MM.1S (cell line): ENCODE measurements at regions not wholly inside any gene's neighbourhood (a gene's known extent, or its start where the extent isn't known, plus 50 kb on each side); places are given as distances from the start of the nearest gene placed in this dataset.

ENCODE experiments used
- DNase-seq: peaks from one replicate; pipeline ENCODE4 v3.0.0-alpha.2; 2015
- H2AFZ ChIP-seq: fragments of 300-600 bp; sonication (generic); 2 replicates; pipeline ENCODE4 v1.6.0; 2016; ENCODE audit warnings: antibody characterized with exemption, low read length
- H3F3A ChIP-seq: fragments of 300-600 bp; sonication (generic); 2 replicates; pipeline ENCODE4 v1.6.1; 2016; ENCODE audit warnings: mild to moderate bottlenecking, antibody characterized with exemption, low read length, moderate library complexity, mixed read lengths; ENCODE audit not compliant: insufficient read depth
- H3K27ac ChIP-seq: fragments of 300-600 bp; sonication (generic); 2 replicates; pipeline ENCODE4 v1.5.1; 2016; ENCODE audit warnings: mild to moderate bottlenecking, low read length
- H3K27me3 ChIP-seq: fragments of 300-600 bp; sonication (generic); replicated peaks from 2 replicates; pipeline ENCODE4 v1.6.0; 2016; ENCODE audit warnings: low read length; ENCODE audit not compliant: insufficient read depth
- H3K36me3 ChIP-seq: fragments of 300-600 bp; sonication (generic); replicated peaks from 2 replicates; pipeline ENCODE4 v1.6.1; 2016; ENCODE audit warnings: mild to moderate bottlenecking, low read length, mixed read lengths; ENCODE audit not compliant: insufficient read depth
- H3K4me1 ChIP-seq: fragments of 300-600 bp; sonication (generic); 2 replicates; pipeline ENCODE4 v1.6.1; 2016; ENCODE audit warnings: low read length, mixed read lengths
- H3K4me2 ChIP-seq: fragments of 300-600 bp; sonication (generic); 2 replicates; pipeline ENCODE4 v1.6.0; 2016; ENCODE audit warnings: low read depth, low read length
- H3K4me3 ChIP-seq: fragments of 300-600 bp; sonication (generic); 2 replicates; pipeline ENCODE4 v1.5.1; 2016; ENCODE audit warnings: low read length, mixed read lengths
- H3K79me2 ChIP-seq: fragments of 300-600 bp; sonication (generic); 2 replicates; pipeline ENCODE4 v1.6.1; 2016; ENCODE audit warnings: mixed run types, low read length, mixed read lengths
- H3K9ac ChIP-seq: fragments of 300-600 bp; sonication (generic); 2 replicates; pipeline ENCODE4 v1.6.1; 2016; ENCODE audit warnings: low read length, mixed read lengths
- H3K9me2 ChIP-seq: fragments of 300-600 bp; sonication (generic); replicated peaks from 2 replicates; pipeline ENCODE4 v1.6.1; 2016; ENCODE audit warnings: mild to moderate bottlenecking, low read length, mixed read lengths; ENCODE audit not compliant: insufficient read depth
- H3K9me3 ChIP-seq: fragments of 300-600 bp; sonication (generic); replicated peaks from 2 replicates; pipeline ENCODE4 v1.6.1; 2016; ENCODE audit warnings: mild to moderate bottlenecking, low read length, mixed read lengths; ENCODE audit not compliant: insufficient read depth
- H4K20me1 ChIP-seq: fragments of 300-600 bp; sonication (generic); 2 replicates; pipeline ENCODE4 v1.6.1; 2016; ENCODE audit warnings: mild to moderate bottlenecking, low read length, moderate library complexity, mixed read lengths; ENCODE audit not compliant: insufficient read depth
- CTCF ChIP-seq: fragments of 300-600 bp; sonication (generic); IDR thresholded peaks from 2 replicates; pipeline ENCODE4 v1.5.1; 2016; ENCODE audit warnings: antibody characterized with exemption, low read length, mixed read lengths
- EZH2 ChIP-seq: fragments of 300-600 bp; sonication (generic); optimal IDR thresholded peaks from 2 replicates; pipeline ENCODE3; 2017; ENCODE audit warnings: low read depth, mild to moderate bottlenecking, antibody characterized with exemption, low read length, mixed read lengths
- EZH2phosphoT487 ChIP-seq: fragments of 300-600 bp; sonication (generic); IDR thresholded peaks from 2 replicates; pipeline ENCODE4 v1.6.1; 2018; ENCODE audit warnings: antibody characterized with exemption, low read length

- no peak overlapping the region for H2AFZ ChIP-seq
- no peaks in the 10 kb centered on the region for H3K4me1 ChIP-seq
- no peaks in the 10 kb centered on the region for H3K9me3 ChIP-seq
- no peaks in the 10 kb centered on the region for H3K79me2 ChIP-seq
- H3K9me2 ChIP-seq, result no peaks in the 10 kb centered on the region
- H3K27me3 ChIP-seq, result no peaks in the 10 kb centered on the region
- H3K27ac ChIP-seq, result no peak overlapping the region
- H3K36me3 ChIP-seq, result no peaks in the 10 kb centered on the region
- no peak for DNase-seq
- H3K4me2 ChIP-seq, result no peak overlapping the region
- H3K9ac ChIP-seq, result no peak overlapping the region
- TF ChIP-seq CTCF (no peak), EZH2 (no peak), EZH2phosphoT487 (no peak)
- no peaks in the 10 kb centered on the region for H3F3A ChIP-seq
- no peaks in the 10 kb centered on the region for H4K20me1 ChIP-seq
- H3K4me3 ChIP-seq, result no peak overlapping the region
Measured at GRCh38 chr14:82192387-82192786, 658.7 kb upstream of the SEL1L start.

- Histone ChIP-seq H4K20me1 (no peaks in the 10 kb centered on the region), H3K9me3 (no peaks in the 10 kb centered on the region), H3K9ac (no peak overlapping the region), H3K27me3 (no peaks in the 10 kb centered on the region), H3F3A (no peaks in the 10 kb centered on the region), H3K9me2 (no peaks in the 10 kb centered on the region), H3K4me3 (no peak overlapping the region), H2AFZ (no peak overlapping the region), H3K79me2 (no peaks in the 10 kb centered on the region), H3K27ac (no peak overlapping the region), H3K4me1 (no peaks in the 10 kb centered on the region), H3K36me3 (no peaks in the 10 kb centered on the region), H3K4me2 (no peak overlapping the region)
- peak; percentile 6 for DNase-seq
- TF ChIP-seq CTCF, result no peak
- no peak for TF ChIP-seq EZH2
- TF ChIP-seq EZH2phosphoT487, result no peak
Measured at GRCh38 chr14:82223276-82223675, 689.6 kb upstream of the SEL1L start.

- no peaks in the 10 kb centered on the region for H3K27me3 ChIP-seq
- H3K36me3 ChIP-seq, result no peaks in the 10 kb centered on the region
- no peaks in the 10 kb centered on the region for H3F3A ChIP-seq
- H3K4me1 ChIP-seq, result no peaks in the 10 kb centered on the region
- H4K20me1 ChIP-seq, result no peaks in the 10 kb centered on the region
- H3K79me2 ChIP-seq, result no peaks in the 10 kb centered on the region
- no peak overlapping the region for H2AFZ ChIP-seq
- TF ChIP-seq EZH2phosphoT487, result no peak
- TF ChIP-seq CTCF, result no peak
- no peak for TF ChIP-seq EZH2
- H3K27ac ChIP-seq, result no peak overlapping the region
- H3K4me3 ChIP-seq, result no peak overlapping the region
- H3K9ac ChIP-seq, result no peak overlapping the region
- H3K4me2 ChIP-seq, result no peak overlapping the region
- DNase-seq, result no peak
- no peaks in the 10 kb centered on the region for H3K9me2 ChIP-seq
- no peaks in the 10 kb centered on the region for H3K9me3 ChIP-seq
Measured at GRCh38 chr14:82224610-82225009, 691.0 kb upstream of the SEL1L start.

GRCh38 chr14:82230748-82231147 lies 697.1 kb upstream of the SEL1L start:
- H3K4me1 ChIP-seq, result 0 out of 2 replicates have a peak, but pooled peaks cover 3% of the 10 kb centered on the region
- peak overlapping the region; percentile 22 for H3K4me2 ChIP-seq
- DNase-seq, result peak; percentile 27
- H4K20me1 ChIP-seq, result no peaks in the 10 kb centered on the region
- no peak overlapping the region for H3K9ac ChIP-seq
- no peaks in the 10 kb centered on the region for H3K79me2 ChIP-seq
- H3K27ac ChIP-seq, result no peak overlapping the region
- no peaks in the 10 kb centered on the region for H3F3A ChIP-seq
- H2AFZ ChIP-seq, result no peak overlapping the region
- no peaks in the 10 kb centered on the region for H3K27me3 ChIP-seq
- no peaks in the 10 kb centered on the region for H3K9me3 ChIP-seq
- H3K4me3 ChIP-seq, result no peak overlapping the region
- H3K36me3 ChIP-seq, result no peaks in the 10 kb centered on the region
- TF ChIP-seq EZH2phosphoT487 (no peak), EZH2 (no peak), CTCF (no peak)
- no peaks in the 10 kb centered on the region for H3K9me2 ChIP-seq
